ENCODE measurements at regions not wholly inside any gene's neighbourhood (a gene's known extent, or its start where the extent isn't known, plus 50 kb on each side); places are given as distances from the start of the nearest gene placed in this dataset.
"Not testable (repeated sequence)": the region's sequence is repeated elsewhere in the genome, so short reads cannot be mapped to it uniquely, and the experiment has no call there.

GRCh38 chr3:197459571-197459970, 96.2 kb downstream of the BDH1 start:
- not testable (repeated sequence) for TF ChIP-seq FOXM1 (IDR thresholded peaks at IDR 0.05; ENCODE audit: borderline replicate concordance); BHLHE40 (IDR thresholded peaks at IDR 0.05; ENCODE audit: borderline replicate concordance); ARNT (IDR thresholded peaks at IDR 0.05); SUZ12 (IDR thresholded peaks at IDR 0.05); SP1 (IDR thresholded peaks at IDR 0.05); ELF4 (IDR thresholded peaks at IDR 0.05); CTBP1 (IDR thresholded peaks at IDR 0.05; ENCODE audit: borderline replicate concordance); NFRKB (IDR thresholded peaks at IDR 0.05); L3MBTL2 (conservative IDR thresholded peaks at IDR 0.05); ZNF384 (IDR thresholded peaks at IDR 0.05)

Measured in HEK293T (cell line).